ENCODE measurements at regions not wholly inside any gene's neighbourhood (a gene's known extent, or its start where the extent isn't known, plus 50 kb on each side); places are given as distances from the start of the nearest gene placed in this dataset.
"Not testable (repeated sequence)": the region's sequence is repeated elsewhere in the genome, so short reads cannot be mapped to it uniquely, and the experiment has no call there.

DNA sequence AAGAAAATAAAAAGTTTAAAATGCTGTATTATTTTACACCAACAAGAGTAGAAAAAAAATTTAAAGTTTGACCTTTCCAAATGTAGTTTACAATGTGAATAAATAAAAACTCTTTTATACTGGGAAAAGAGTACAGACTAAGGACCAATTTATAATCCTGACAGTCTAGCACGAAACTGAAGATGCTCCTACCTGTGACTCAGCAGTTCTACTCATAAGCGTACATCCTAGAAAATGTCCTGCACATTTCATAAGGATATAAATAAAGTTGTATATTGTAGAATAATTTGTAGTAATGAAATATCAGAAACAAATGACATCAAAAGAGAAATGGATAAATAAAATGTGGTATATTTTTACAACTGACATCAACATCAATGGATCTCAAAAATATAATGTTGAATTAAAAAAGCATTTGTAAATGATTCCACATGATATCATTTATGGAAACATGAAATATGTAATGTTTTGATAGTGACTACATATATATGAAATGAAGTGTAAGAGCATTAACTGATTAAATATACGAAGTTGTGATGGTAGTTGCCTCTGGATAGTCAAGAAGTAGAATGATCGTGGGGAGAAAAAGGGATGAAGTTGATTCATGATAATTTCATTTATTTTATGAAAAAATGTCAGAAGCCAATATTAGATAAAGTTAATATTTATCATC lies 161.3 kb upstream of the CBLB start:
- DNase-seq: no peak

DNA sequence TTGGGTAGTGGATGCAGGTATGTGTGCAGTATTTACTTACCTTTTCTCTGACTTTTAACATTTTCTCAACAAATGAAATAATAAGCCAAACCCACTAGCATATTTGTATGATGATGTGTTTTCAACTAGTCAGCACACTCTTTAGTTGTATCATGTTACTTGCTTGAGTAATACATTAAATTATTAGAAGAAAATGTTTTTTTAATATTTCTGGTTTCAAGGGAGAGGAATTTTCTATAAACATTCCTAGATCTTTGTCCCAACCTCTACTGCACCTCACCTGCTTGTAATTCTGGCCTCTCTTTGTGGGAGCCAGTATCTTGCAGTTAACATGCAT lies 161.8 kb upstream of the CBLB start:
- no peak for DNase-seq

DNA sequence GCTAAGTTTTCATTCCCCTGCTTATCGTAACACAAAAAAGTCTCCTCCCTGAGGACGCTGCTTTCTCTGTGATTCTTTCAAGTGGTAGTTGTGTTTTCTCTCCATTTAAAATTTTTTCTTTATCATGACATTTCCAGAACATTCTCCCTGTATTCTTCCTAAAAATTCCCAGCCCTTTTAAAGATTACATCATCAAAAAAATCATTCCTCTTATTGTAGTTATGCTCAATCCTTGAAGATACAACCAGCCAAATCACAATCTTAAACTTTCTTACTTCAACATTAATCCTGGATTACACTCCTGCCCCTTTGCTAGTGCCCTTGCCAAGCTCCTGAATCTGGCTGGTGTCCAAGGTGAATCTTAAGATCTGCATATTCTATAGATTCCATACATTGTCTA lies 163.7 kb upstream of the CBLB start:
- DNase-seq: no peak

DNA sequence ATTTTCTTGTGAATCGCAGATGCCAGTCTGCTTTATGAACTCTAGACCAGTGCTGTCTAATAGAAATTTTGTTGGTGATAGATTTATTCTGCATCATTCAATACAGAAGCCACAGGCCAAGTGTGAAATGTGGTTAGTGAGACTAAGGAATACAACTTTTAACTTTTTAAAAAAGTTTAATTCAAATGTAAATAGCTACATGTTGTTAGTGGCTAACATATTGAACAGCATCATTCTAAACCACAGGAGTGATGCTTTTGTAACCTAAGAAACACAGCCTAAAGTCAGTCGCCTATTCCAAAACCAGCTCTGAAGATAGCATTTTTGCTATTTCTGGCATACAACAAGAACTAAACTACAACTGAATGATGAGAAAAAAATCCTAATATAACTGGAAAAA lies 164.8 kb upstream of the CBLB start:
- no peak for DNase-seq

DNA sequence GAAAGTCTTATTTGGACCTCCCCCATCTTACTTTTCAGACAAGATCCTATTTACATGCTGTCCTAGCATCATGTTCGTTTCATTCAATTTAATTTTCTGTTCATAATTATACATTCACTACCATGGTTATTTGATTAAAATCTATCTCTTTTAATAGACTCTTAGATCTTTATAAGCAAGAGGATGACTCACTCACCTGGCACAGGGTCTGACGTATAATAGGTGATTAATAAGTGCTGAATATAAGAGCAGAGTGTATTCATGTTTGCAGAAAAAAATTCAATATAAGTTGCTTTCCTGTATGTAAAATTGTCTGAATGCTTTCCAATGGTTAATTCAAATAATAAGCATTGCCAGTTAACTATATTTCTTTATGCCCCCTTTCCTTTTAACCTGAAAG lies 165.5 kb upstream of the CBLB start:
- DNase-seq: no peak

DNA sequence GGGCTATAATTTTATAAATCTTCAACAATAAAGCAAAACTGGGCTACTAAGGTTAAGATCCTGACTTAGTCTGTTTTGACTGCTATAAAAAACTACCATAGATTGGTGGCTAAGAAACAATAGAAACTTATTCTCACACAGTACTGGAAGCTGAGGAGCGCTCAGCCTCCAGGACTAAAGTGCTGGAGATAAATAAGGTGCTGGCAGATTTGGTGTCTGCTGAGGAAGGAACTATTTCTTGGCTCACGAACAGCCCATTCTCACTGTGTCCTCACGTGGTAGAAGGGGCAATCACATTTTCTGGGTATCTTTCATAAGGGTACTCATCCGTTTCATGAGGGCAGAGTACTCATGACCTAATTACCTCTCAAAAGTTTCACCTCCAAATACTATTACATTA lies 166.8 kb upstream of the CBLB start:
- DNase-seq: no peak

DNA sequence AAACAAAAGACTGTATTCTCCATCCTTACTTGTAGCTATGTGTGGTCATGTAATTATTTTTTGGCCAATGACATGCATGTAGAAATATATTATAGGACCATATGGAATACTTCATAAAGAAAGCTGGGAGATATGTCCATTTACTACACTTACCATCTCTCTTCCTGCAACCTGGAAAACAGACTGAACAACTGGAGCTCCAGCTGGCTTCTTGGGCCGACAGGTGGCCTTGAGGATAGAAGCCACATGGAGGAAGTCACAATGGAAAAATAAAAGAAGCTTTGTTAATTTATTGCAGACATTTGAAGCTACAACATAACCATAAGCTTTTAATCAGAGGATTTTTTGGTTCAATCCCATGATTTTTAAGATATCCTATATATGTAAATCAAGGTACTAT lies 167.9 kb upstream of the CBLB start:
- DNase-seq: no peak

DNA sequence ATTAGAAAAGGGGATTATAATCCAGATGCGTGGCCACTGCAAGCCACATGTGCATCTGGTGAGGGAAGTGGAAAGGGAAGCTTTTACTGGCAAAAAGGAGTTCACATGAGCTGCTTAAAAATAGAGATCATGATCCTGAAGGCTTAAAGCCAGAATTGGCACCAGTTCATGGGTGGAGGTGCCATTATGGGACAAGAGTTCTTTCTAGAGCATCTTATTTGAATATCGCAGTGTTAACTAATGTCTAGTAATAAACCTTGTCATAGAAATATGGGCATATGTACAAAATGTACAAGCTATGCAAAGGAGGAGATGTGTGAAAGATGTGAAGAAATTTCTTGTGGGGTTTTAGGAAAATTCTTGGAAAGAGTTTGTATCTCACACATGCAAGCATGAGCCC lies 178.4 kb upstream of the CBLB start:
- DNase-seq: no peak

DNA sequence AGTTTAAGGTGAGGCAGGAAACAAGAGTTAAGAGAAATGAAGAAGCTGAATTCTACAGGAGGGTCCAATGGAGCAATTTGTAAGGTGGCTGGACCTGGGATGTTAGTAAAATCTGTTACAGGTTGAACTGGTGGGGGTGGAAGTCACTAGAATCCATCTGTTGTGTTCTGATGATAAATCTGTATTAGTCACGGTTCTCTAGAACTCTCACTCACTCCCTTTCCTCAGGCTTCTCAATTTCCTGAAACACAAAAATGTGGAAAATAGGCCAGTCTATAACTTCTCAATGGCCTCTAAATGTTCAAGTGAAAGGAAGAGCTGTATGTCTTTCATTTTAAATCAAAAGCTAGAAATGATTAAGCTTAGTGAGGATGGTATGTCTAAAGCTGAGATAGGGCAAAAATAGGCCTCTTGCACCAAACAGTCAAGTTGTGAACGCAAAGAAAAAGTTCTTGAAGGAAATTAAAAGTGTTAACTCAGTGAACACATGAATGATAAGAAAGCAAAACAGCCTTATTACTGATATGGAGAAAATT lies 180.2 kb upstream of the CBLB start:
- no peak for DNase-seq

DNA sequence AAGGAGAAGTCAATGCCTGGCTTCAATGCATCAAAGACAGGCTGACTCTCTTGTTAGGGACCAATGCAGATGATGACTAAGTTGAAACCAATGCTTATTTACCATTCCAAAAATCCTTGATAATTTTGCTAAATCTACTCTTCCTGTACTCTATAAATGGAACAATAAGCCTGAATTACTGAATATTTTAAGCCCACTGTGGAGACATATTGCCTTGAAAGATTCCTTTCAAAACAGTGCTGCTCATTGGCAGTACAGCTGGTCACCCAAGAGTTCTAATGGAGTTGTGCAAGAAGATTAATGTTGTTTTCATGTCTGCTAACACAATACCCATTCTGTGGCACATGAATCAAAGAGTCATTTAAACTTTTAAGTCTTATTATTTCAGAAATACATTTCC lies 181.0 kb upstream of the CBLB start:
- no peak for DNase-seq

DNA sequence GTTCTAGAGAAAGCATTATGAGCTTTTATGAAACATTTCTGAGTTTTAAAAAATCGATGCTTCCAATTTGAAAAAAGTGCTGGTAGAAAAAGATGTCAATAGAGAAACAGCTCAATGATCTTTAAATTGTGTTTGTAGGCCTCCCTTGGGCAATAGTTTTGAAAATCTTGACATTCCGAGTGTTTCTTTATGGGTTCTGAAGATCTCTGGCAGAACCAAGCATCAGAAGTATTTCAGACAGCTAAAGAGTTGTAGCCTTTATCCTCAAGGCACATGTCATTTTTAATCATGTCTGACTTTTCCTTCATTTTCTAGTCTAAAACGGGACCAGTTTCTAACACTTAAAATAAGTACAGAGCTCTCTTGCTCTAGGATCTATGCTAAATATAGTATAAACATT lies 188.1 kb upstream of the CBLB start:
- no peak for DNase-seq

DNA sequence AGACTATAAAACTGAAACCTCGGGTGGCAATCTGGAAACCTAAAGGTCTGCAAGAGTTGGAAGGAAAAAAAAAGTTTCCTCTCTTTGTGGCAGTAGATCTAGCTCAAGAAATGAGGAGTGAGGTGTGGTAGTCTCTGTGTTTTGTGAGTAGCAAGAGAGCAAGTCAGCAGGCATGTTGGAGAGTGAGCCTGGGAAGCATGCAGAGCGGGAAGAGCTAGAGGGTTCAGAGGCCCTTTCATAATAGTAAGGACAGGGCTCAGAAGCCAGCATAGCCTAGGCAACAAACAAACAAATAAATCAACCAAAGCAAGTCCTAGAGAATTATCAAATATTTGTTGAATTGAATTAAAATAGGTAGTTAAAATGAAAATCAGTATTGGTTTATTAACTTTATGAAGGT lies 189.7 kb upstream of the CBLB start:
- DNase-seq: no peak

DNA sequence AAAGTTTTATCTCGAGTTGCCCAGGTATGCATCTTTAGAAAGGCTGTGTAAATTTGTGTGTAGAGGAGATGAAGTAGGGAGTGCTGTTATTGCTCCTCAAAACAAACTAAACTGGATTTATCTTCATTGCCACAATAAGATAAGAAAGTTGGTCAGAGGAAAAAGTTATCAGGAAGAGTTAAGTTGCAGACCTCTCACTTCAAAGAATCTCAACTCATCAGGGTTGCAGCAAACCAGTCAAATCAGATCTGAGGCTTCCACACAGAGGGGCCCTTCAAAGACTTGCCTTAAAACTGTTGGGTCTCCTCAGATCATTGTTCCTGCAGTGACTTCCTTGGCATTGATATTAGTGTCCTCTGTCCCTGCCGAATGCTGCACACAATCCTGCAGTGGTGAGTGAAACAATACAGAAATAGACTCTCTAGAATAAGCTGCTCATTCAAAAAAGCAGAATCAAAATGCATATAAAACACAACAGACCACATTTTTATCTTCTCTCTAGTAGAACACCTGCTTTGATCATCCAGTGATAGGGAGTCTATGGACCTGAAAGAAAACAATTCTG lies 191.2 kb upstream of the CBLB start:
- DNase-seq: no peak

DNA sequence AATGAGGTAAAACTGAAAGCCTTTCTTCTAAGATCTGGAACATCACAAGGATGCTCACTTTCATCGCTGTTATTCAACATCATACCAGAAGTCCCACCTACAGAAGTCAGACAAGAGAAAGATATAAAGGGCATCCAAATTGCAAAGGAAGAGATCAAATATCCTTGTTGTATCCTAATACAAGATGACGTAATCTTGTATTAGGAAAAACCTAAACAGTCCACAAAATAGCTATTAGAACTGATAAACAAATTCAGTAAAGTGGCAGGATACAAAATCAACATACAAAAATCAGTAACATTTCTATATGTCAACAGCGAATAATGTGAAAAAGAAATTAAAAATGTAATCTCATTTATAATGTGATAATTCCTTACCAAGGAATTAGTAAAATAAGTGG lies 195.1 kb upstream of the CBLB start:
- DNase-seq: no peak

DNA sequence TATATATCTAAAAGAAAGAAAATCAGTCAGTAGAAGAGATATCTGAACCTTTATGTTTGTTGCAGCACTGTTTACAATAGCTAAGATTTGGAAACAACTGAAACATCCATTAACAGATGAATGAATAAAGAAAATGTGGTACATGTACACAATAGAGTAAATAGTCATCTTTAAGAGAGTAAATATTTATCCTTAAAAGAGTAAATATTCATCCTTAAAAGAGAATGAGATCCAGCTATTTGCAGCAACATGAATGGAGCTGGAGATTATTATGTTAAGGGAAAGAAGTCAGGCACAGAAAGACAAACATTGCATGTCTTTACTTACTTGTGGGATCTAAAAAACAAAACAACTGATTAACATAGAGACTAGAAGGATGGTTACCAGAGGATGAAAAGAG lies 197.0 kb upstream of the CBLB start:
- no peak for DNase-seq

DNA sequence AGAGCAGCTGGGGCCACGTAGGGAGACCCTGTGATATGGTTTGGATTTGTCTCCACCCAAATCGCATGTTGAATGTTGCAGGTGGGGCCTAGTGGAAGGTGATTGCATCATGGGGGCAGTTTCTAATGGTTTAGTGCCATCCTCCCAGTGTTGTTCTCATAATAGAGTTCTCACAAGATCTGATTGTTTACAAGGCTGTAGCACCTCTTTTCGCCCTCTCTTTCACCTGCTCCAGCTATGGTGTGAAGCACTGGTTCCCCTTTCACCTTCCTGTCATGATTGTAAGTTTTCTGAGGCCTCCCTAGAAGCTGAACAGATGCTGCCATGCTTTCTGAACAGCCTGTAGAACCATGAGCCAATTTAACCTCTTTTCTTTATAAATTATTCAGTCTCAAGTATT lies 198.9 kb upstream of the CBLB start:
- DNase-seq: no peak

DNA sequence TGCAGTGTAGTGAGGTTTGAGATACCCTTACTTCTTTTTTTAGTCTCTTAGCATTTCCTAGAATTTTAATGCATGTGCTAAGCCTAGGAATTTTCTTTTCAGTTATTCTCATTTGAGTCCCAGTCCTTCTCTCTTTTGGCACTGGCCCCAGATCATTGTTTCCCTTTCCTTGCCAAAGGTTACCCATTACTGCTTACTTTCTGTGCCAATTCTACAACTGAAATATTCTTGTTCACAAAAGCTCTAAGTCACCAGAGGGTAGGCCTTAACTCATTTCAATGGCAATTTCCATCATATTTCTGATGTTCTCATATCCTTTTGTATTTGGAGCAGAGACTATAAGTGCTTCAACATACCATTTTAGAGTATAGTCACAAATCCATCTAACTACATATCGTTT lies 199.6 kb upstream of the CBLB start:
- no peak for DNase-seq

DNA sequence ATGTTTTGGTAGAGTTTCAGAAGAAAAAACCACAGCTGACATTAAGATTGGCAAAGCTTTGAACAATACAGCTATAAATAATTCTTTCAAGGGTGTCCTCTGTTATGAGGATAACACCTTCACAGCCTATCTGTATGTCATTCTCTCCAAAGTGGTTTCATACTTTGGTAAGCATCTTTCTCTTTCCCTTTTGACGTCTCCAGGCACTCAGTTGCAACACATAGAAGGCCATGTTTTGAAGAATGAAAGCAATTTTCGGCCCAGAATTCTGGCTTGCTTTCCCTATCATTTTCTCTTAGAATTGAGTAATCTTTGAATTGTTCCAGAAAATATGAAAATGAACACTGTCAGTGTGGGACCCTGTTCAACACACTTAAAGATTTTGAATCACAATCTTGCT lies 200.0 kb upstream of the CBLB start:
- DNase-seq: no peak

DNA sequence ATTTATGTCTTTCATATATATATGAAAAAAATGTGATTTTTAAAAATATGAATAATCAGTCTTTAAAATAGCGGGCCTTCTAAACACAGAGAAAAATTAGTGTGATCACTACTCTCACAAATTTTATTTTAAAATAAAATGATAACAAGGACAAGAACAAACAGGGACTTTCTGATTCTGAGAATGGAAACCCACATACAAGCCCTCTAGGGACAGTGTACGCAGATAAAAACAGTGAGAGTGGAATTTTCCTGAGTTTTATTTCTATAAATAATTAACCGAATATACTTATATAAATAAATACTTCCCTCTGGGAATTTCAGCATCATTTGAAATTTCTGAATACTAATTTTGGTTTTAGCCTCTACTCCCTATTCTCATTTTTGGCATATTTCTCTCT lies 201.4 kb upstream of the CBLB start:
- no peak for DNase-seq

DNA sequence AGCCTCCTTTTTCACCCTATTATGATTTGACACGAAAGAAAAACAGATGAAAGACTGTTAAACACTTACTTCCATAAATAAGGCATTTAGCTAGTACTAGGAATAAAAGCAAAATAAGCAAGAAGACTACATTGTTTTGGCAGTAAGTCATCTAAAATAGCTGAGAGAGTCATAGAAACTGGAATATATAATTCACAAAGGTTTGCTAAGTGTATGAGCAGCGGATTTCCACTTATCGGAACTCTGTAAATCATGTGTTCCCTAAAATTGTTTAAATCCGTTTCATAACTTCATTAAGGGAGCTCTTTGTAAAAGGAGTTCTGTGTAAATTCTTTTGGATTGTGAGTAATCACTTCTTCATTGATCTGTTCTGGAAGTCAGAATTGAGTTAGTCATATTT lies 202.5 kb upstream of the CBLB start:
- DNase-seq: no peak

DNA sequence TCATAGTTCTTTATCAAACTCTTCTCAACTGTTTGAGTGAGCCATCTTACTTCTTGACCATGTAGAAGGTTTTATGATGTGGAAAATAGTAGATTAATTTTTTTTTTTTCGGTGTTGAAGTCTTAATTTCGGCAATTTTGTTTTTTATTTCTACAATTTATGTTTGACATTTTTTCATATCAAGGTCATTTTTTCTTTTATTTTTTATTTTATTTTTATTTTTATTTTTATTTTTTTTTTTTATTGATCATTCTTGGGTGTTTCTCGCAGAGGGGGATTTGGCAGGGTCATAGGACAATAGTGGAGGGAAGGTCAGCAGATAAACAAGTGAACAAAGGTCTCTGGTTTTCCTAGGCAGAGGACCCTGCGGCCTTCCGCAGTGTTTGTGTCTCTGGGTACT lies 203.8 kb upstream of the CBLB start:
- DNase-seq: not testable (repeated sequence)

DNA sequence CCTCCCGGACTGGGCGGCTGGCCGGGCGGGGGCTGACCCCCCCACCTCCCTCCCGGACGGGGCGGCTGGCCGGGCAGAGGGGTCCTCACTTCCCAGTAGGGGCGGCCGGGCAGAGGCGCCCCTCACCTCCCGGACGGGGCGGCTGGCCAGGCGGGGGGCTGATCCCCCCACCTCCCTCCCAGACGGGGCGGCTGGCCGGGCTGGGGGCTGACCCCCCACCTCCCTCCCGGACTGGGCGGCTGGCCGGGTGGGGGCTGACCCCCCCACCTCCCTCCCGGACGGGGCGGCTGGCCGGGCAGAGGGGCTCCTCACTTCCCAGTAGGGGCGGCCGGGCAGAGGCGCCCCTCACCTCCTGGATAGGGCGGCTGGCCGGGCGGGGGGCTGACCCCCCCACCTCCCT lies 205.0 kb upstream of the CBLB start:
- DNase-seq: not testable (repeated sequence)

DNA sequence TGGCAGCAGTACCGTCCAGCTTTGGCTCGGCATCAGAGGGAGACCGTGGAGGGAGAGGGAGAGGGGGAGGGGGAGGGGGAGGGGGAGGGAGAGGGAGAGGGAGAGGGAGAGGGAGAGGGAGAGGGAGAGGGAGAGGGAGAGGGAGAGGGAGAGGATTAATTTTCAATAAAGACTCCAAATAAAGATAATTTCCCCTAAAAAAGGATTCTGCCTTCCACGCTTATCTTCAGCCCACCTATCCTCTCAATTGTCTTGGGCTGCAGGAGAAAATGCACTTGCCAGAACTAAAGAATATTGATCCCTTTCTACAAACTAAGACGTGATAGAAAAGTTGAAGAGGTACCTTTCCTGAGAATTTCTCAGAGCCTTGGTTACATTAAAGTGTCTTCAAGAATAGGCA lies 206.9 kb upstream of the CBLB start:
- DNase-seq: not testable (repeated sequence)

DNA sequence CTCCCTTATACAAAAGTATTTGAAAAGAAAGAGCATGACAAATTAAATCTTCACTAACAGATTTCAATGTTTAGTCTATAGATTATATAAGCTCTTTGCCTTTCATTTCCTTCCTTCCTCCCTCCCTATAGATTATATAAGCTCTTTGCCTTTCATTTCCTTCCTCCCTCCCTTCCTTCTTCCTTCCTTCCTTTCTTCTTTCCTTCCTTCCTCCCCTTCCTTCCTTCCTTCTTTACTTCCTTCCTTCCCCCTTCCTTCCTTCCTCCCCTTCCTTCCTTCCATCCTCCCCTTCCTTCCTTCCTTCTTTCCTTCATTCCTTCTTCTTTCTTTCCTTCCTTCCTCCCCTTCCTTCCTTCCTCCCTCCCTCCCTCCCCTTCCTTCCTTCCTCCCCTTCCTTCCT lies 209.8 kb upstream of the CBLB start:
- no peak for DNase-seq

DNA sequence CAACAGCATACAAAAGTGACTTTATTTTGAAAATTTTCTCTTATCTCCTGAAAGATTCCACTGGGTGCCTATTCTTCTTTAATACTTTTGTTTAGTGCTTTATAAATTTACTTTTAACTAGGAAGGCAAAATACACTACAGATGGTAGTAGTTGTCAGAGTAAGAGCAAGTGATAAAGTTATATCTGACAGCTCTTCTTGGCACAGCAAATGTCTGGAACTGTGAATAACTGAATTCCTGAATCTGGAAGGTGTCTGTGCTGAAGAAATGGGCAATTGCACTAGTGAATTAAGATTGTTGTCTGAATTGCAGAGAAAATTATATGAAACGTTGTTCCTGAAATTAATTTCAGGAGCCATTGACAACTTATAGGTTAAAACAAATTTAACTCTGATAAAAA lies 213.8 kb upstream of the CBLB start:
- no peak for DNase-seq

Data from NCI-H748 treated with DMSO at 0.1 percent for 48 hours (cell line).